ENCODE measurements at regions not wholly inside any gene's neighbourhood (a gene's known extent, or its start where the extent isn't known, plus 50 kb on each side); places are given as distances from the start of the nearest gene placed in this dataset.

- no peak for TF ChIP-seq POLR2A (IDR thresholded peaks at IDR 0.05)
- TF ChIP-seq, protein P1, sequence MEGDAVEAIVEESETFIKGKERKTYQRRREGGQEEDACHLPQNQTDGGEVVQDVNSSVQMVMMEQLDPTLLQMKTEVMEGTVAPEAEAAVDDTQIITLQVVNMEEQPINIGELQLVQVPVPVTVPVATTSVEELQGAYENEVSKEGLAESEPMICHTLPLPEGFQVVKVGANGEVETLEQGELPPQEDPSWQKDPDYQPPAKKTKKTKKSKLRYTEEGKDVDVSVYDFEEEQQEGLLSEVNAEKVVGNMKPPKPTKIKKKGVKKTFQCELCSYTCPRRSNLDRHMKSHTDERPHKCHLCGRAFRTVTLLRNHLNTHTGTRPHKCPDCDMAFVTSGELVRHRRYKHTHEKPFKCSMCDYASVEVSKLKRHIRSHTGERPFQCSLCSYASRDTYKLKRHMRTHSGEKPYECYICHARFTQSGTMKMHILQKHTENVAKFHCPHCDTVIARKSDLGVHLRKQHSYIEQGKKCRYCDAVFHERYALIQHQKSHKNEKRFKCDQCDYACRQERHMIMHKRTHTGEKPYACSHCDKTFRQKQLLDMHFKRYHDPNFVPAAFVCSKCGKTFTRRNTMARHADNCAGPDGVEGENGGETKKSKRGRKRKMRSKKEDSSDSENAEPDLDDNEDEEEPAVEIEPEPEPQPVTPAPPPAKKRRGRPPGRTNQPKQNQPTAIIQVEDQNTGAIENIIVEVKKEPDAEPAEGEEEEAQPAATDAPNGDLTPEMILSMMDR (IDR thresholded peaks at IDR 0.05), result no peak
These were observed 74.6 kb upstream of the BNC1 start for GRCh38 chr15:83358972-83359564.

Measured in vagina (tissue), 2 donors.